ENCODE measurements at regions not wholly inside any gene's neighbourhood (a gene's known extent, or its start where the extent isn't known, plus 50 kb on each side); places are given as distances from the start of the nearest gene placed in this dataset.

DNA sequence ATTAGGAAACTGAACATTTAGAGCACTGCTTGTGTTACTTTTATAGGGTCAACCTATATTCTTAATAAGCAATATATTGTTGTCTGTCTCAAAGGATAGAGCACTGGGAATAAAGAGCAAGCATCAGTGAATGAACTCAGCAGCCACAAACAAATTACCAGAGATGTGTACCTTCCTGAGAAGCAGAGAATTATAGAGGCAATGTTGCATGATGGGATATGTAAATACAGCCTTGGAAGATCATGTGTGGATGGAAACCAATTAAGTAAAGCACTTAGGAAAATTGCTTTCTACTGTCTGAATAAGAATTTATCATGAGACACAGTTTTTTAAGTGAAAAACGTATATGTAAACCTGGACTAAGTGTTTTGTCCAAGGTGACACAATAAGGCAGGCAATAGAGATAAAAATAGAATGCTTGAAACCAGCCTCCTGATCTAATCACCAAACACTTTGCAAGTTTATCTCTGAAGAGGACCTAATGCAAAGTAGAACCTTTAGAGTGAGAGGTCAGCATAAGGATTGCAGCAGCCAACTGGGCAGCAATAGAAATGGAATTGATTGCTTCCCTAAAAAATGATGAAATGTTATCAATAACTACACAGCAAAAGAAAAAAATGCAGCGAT, 848.0 kb downstream of the TUSC7 start:
- TF ChIP-seq, protein P1, sequence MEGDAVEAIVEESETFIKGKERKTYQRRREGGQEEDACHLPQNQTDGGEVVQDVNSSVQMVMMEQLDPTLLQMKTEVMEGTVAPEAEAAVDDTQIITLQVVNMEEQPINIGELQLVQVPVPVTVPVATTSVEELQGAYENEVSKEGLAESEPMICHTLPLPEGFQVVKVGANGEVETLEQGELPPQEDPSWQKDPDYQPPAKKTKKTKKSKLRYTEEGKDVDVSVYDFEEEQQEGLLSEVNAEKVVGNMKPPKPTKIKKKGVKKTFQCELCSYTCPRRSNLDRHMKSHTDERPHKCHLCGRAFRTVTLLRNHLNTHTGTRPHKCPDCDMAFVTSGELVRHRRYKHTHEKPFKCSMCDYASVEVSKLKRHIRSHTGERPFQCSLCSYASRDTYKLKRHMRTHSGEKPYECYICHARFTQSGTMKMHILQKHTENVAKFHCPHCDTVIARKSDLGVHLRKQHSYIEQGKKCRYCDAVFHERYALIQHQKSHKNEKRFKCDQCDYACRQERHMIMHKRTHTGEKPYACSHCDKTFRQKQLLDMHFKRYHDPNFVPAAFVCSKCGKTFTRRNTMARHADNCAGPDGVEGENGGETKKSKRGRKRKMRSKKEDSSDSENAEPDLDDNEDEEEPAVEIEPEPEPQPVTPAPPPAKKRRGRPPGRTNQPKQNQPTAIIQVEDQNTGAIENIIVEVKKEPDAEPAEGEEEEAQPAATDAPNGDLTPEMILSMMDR (IDR thresholded peaks at IDR 0.05; ENCODE audit: low read depth, low read length): no peak
- H3K4me3 ChIP-seq (ENCODE audit: low read depth, low read length): no peak overlapping the region
- in situ Hi-C loops (cut with HindIII; ENCODE audit: low sequenced_read_pairs): no loop called here
- DNase-seq (ENCODE audit: low read depth, low spot score): no peak

DNA sequence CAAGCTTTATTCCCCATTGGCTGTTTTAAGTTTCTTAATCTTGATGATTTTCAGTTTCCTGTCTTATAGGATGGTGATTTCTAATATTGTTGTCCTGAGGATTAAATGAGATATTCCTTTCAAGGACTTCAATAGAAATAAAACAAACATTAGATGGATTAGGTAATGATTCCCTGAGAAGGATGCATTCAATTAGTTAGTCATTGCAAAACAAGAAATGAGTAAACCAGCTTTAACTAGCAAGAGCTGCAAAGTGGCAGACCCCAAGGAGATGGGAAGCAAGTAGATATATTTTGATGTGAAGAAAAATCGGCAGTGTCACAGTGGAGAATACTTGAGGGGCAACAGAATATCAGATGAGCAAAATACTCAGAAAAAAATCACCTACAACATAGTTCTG, 849.1 kb downstream of the TUSC7 start:
- TF ChIP-seq, protein P1 (IDR thresholded peaks at IDR 0.05; ENCODE audit: low read depth, low read length): no peak
- in situ Hi-C loops (cut with HindIII; ENCODE audit: low sequenced_read_pairs): no loop called here
- no peak overlapping the region for H3K4me3 ChIP-seq (ENCODE audit: low read depth, low read length)
- no peak for DNase-seq (ENCODE audit: low read depth, low spot score)

DNA sequence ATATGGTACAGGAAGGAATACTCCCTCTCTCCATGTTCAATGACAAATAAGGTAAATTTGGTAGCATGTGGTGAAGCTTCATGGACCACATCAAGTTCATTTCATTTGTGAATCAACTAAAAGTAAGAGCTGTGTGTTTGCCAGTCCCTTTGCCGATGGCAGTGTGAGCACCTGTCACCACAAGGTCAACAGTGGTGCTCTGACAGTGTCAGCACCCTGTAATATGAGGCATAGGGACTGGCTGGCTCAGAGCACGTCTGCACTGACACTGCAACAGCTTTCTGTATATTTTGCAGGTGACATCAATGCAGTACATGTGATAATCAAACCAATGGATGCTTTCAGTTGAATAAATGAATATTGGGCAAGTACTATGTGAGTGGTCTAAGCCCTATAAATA, 852.4 kb downstream of the TUSC7 start:
- DNase-seq (ENCODE audit: low read depth, low spot score): no peak
- in situ Hi-C loops (cut with HindIII; ENCODE audit: low sequenced_read_pairs): no loop called here
- no peak overlapping the region for H3K4me3 ChIP-seq (ENCODE audit: low read depth, low read length)
- TF ChIP-seq, protein P1 (IDR thresholded peaks at IDR 0.05; ENCODE audit: low read depth, low read length): no peak

DNA sequence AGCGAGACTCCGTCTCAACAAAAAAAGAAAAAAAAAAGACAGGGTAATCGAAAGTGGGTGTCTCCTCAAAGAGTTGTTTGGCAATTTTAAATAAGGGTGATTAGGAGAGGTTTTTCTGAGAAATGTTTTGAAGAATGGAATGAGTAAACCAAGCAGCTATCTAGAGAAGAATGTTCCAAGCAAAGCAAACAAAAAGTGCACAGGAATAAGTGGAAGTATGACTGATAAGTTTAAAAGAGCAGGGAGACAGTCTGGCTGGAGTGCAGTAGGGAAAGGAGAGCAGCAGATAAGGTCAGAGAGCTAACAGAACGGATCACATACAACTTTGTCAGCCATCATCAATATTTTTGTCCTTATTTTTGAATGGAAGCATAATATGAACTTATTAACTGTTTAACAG, 853.5 kb downstream of the TUSC7 start:
- in situ Hi-C loops (cut with HindIII; ENCODE audit: low sequenced_read_pairs): no loop called here
- TF ChIP-seq, protein P1 (IDR thresholded peaks at IDR 0.05; ENCODE audit: low read depth, low read length): no peak
- no peak overlapping the region for H3K4me3 ChIP-seq (ENCODE audit: low read depth, low read length)
- no peak for DNase-seq (ENCODE audit: low read depth, low spot score)

DNA sequence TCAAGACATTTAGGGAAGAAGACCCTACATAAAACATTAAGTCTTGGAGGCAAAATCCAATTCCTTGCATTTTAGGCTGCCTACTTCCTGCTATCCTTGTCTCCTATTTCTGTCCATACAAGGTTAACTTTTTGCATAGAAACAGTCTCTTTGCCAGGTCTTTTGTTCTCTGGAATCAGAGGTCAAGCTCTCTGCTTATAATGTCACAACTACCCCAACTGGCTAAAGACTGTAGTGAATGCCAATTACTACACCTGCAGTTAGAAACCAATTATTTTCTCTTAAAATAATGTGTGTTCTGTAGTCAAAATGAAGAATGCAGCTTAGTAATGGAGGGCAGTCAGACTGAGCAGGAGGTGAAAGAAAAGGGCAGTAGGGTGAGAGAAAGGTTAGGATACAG, 856.2 kb downstream of the TUSC7 start:
- no peak for DNase-seq (ENCODE audit: low read depth, low spot score)
- in situ Hi-C loops (cut with HindIII; ENCODE audit: low sequenced_read_pairs): no loop called here
- TF ChIP-seq, protein P1 (IDR thresholded peaks at IDR 0.05; ENCODE audit: low read depth, low read length): no peak
- H3K4me3 ChIP-seq (ENCODE audit: low read depth, low read length): no peak overlapping the region

DNA sequence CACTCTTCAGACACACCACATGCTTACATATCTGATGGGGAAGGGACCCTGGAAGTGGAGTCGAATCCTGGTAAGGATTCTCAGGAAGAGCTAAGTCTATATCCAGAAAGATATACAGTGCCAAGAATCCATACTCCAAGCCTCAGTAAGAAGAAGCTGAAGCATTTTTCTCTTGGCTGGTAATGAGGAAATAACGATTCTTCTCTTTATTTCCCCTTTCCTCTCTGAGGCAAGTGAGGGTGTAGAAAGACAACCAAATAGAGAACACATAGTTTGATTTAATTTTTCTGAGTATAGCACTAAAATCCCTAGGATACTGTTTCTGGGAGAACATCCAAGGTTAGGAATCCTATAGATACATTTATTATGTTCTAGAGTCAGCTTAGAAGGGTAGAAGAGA, 857.3 kb downstream of the TUSC7 start:
- DNase-seq (ENCODE audit: low read depth, low spot score): no peak
- H3K4me3 ChIP-seq (ENCODE audit: low read depth, low read length): no peak overlapping the region
- TF ChIP-seq, protein P1 (IDR thresholded peaks at IDR 0.05; ENCODE audit: low read depth, low read length): no peak
- in situ Hi-C loops (cut with HindIII; ENCODE audit: low sequenced_read_pairs): no loop called here

DNA sequence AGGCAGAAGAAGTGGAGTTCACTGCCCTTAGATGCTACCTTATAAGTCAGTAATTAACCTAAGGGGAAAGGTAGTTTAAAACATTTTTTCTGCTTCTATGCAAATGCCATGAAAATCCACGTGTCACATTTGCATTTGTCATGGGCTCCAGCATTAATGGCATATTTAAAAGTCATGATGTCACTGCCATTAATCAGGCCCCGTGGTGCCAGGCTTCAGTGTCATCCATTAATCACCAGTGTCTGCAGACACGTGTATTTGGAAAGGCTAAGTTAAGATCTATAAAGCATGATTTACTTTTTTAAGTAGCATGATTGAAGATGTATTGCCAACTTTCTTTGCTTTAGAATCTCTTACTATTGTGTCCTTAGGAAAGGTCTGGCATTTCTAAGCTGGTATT, 857.8 kb downstream of the TUSC7 start:
- TF ChIP-seq, protein P1 (IDR thresholded peaks at IDR 0.05; ENCODE audit: low read depth, low read length): no peak
- no peak for DNase-seq (ENCODE audit: low read depth, low spot score)
- no peak overlapping the region for H3K4me3 ChIP-seq (ENCODE audit: low read depth, low read length)
- in situ Hi-C loops (cut with HindIII; ENCODE audit: low sequenced_read_pairs): no loop called here

All from astrocyte of the spinal cord (primary cell).